ENCODE measurements at regions not wholly inside any gene's neighbourhood (a gene's known extent, or its start where the extent isn't known, plus 50 kb on each side); places are given as distances from the start of the nearest gene placed in this dataset.

- Histone ChIP-seq H2BK20ac (ENCODE audit: low read depth, low read length) (no peak overlapping the region), H3K9me3 (ENCODE audit: control insufficient read depth, insufficient read depth, low read length) (no peaks in the 10 kb centered on the region; the same call in 1 of the 2 replicates), H4K91ac (ENCODE audit: insufficient read depth, low read depth, low read length) (no peak overlapping the region), H2BK15ac (ENCODE audit: low read depth, low read length) (no peak overlapping the region), H3K18ac (ENCODE audit: low read depth, low read length) (no peak overlapping the region), H3K36me3 (ENCODE audit: control insufficient read depth, insufficient read depth, low read length) (no peaks in the 10 kb centered on the region), H3K4me2 (ENCODE audit: low read depth, low read length) (no peak overlapping the region), H2BK5ac (ENCODE audit: low read depth, low read length, poor library complexity, severe bottlenecking) (no peak overlapping the region), H3K27me3 (ENCODE audit: control insufficient read depth, insufficient read depth, low read length) (no peaks in the 10 kb centered on the region), H3K27ac (ENCODE audit: insufficient read depth, low read length) (no peak overlapping the region), H3K23ac (ENCODE audit: low read depth, low read length) (no peak overlapping the region), H3K14ac (replicated peaks; ENCODE audit: low read depth, low read length) (no peak overlapping the region), H3K4me1 (ENCODE audit: control insufficient read depth, insufficient read depth, low read length) (no peaks in the 10 kb centered on the region), H3K9ac (ENCODE audit: low read depth, low read length) (no peak overlapping the region), H2AFZ (replicated peaks; ENCODE audit: low read length, poor library complexity) (no peak overlapping the region), H3K56ac (ENCODE audit: extremely low read depth, insufficient read depth, low read length) (no peak overlapping the region), H4K20me1 (ENCODE audit: insufficient read depth, low read length) (no peaks in the 10 kb centered on the region), H4K5ac (ENCODE audit: low read depth, low read length) (no peak overlapping the region), H4K8ac (ENCODE audit: low read depth in 2 of 2, low read length in 2 of 2) (no peak overlapping the region), H2AK5ac (ENCODE audit: low read depth, low read length) (no peak overlapping the region), H3K4ac (ENCODE audit: low read depth, low read length) (no peak overlapping the region), H3K9me1 (ENCODE audit: insufficient read depth, low read length) (no peaks in the 10 kb centered on the region), H3K79me1 (ENCODE audit: low read depth in 1 of 2, low read length in 2 of 2) (no peaks in the 10 kb centered on the region), H2AK9ac (replicated peaks; ENCODE audit: low read depth, low read length, poor library complexity) (no peak overlapping the region), H3K4me3 (ENCODE audit: insufficient read depth, low read depth, low read length) (no peak overlapping the region), H2BK120ac (ENCODE audit: low read depth, low read length) (no peak overlapping the region)
- dilution Hi-C loops (cut with HindIII; ENCODE audit: low sequenced_read_pairs, unreplicated experiment): no loop called here
- peak; percentile 5 for DNase-seq
- CTCF ChIA-PET: no interaction called here
- no TSS peak for BruUV-seq (replicated peaks)
- no peak for ATAC-seq (ENCODE audit: low read depth)
- POLR2A ChIA-PET (ENCODE audit: unreplicated experiment): no interaction called here
- in situ Hi-C loops (cut with MboI; ENCODE audit: low sequenced_read_pairs): no loop called here
- intact Hi-C loops (cut with micrococcal nuclease): no loop called here
- no CpG with 5 or more reads among the region's 8 CpGs for WGBS, 2 experiments (ENCODE audit: extremely low coverage in 2 of 2, insufficient read length in 1 of 2)
- TF ChIP-seq USF2 (IDR thresholded peaks at IDR 0.05; ENCODE audit: low read depth, low read length): no peak
- TF ChIP-seq POLR2A (IDR thresholded peaks at IDR 0.05; ENCODE audit: low read depth, low read length): no peak
- TF ChIP-seq CTCF (conservative IDR thresholded peaks at IDR 0.05; ENCODE audit: low read depth, low read length): no peak
- no peak for TF ChIP-seq CEBPB (IDR thresholded peaks at IDR 0.05; ENCODE audit: low read depth, low read length)
- TF ChIP-seq FOS (IDR thresholded peaks at IDR 0.05; ENCODE audit: low read depth, low read length): no peak
- TF ChIP-seq MXI1 (IDR thresholded peaks at IDR 0.05; ENCODE audit: borderline replicate concordance, low read depth, low read length): no peak
- TF ChIP-seq MAZ (IDR thresholded peaks at IDR 0.05; ENCODE audit: borderline replicate concordance, low read depth, low read length): no peak
- no peak for TF ChIP-seq CHD1 (IDR thresholded peaks at IDR 0.05; ENCODE audit: low read depth, low read length)
- TF ChIP-seq RFX5 (IDR thresholded peaks at IDR 0.05; ENCODE audit: low read depth, low read length): no peak
- TF ChIP-seq, protein P1, sequence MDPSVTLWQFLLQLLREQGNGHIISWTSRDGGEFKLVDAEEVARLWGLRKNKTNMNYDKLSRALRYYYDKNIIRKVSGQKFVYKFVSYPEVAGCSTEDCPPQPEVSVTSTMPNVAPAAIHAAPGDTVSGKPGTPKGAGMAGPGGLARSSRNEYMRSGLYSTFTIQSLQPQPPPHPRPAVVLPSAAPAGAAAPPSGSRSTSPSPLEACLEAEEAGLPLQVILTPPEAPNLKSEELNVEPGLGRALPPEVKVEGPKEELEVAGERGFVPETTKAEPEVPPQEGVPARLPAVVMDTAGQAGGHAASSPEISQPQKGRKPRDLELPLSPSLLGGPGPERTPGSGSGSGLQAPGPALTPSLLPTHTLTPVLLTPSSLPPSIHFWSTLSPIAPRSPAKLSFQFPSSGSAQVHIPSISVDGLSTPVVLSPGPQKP (IDR thresholded peaks at IDR 0.05; ENCODE audit: borderline replicate concordance, low read depth, low read length): no peak
- TF ChIP-seq MAFK (IDR thresholded peaks at IDR 0.05; ENCODE audit: low read depth, low read length): no peak
- TF ChIP-seq SMC3 (IDR thresholded peaks at IDR 0.05; ENCODE audit: low read depth, low read length): no peak
- TF ChIP-seq RCOR1 (IDR thresholded peaks at IDR 0.05; ENCODE audit: insufficient replicate concordance, low read length): no peak
- TF ChIP-seq RAD21 (IDR thresholded peaks at IDR 0.05; ENCODE audit: low read length): no peak
- TF ChIP-seq BHLHE40 (IDR thresholded peaks at IDR 0.05; ENCODE audit: low read depth, low read length): no peak
Observed at GRCh38 chr2:88265352-88266303, 95.5 kb downstream of the THNSL2 start.
